H9 (cell line): ENCODE measurements at regions not wholly inside any gene's neighbourhood (a gene's known extent, or its start where the extent isn't known, plus 50 kb on each side); places are given as distances from the start of the nearest gene placed in this dataset.

Experiments
- DNase-seq: peaks from one replicate; pipeline ENCODE4 v3.0.0-alpha.2; 2017
- H2AFZ ChIP-seq: one replicate; pipeline ENCODE4 v1.6.1; 2013; ENCODE audit warnings: mild to moderate bottlenecking, low read length, control low read depth, moderate library complexity
- H2AK5ac ChIP-seq: 2 replicates; pipeline ENCODE4 v1.6.1; 2013; ENCODE audit warnings: low read length, control low read depth, mixed read lengths; ENCODE audit not compliant: insufficient read length
- H2BK120ac ChIP-seq: one replicate; pipeline ENCODE4 v1.6.1; 2013; ENCODE audit warnings: low read depth, mild to moderate bottlenecking, low read length, control low read depth, inconsistent platforms; ENCODE audit not compliant: poor library complexity, severe bottlenecking
- H2BK12ac ChIP-seq: 2 replicates; pipeline ENCODE4 v1.6.1; 2013; ENCODE audit warnings: low read length, control low read depth, mixed read lengths, low read depth; ENCODE audit not compliant: insufficient read length
- H2BK15ac ChIP-seq: 2 replicates; pipeline ENCODE4 v1.6.1; 2013; ENCODE audit warnings: low read depth, low read length, control low read depth
- H2BK20ac ChIP-seq: one replicate; pipeline ENCODE4 v1.6.1; 2013; ENCODE audit warnings: low read depth, mild to moderate bottlenecking, low read length, control low read depth, inconsistent platforms; ENCODE audit not compliant: poor library complexity, severe bottlenecking
- H2BK5ac ChIP-seq: 2 replicates; pipeline ENCODE4 v1.6.1; 2013; ENCODE audit warnings: low read length, control low read depth, mixed read lengths; ENCODE audit not compliant: insufficient read length
- H3K14ac ChIP-seq: 2 replicates; pipeline ENCODE4 v1.6.1; 2013; ENCODE audit warnings: low read length, control low read depth; ENCODE audit not compliant: insufficient read depth
- H3K18ac ChIP-seq: 2 replicates; pipeline ENCODE4 v1.6.1; 2013; ENCODE audit warnings: low read depth, mild to moderate bottlenecking, mixed read lengths, low read length, control low read depth; ENCODE audit not compliant: insufficient read length
- H3K23ac ChIP-seq: 2 replicates; pipeline ENCODE4 v1.6.1; 2013; ENCODE audit warnings: low read length, control low read depth, mixed read lengths, low read depth; ENCODE audit not compliant: insufficient read length
- H3K23me2 ChIP-seq: 2 replicates; pipeline ENCODE4 v1.6.1; 2013; ENCODE audit warnings: low read depth, mild to moderate bottlenecking, mixed read lengths, low read length, control low read depth; ENCODE audit not compliant: insufficient read length, poor library complexity, severe bottlenecking
- H3K27ac ChIP-seq: 2 replicates; pipeline ENCODE4 v1.5.1; 2013; ENCODE audit warnings: low read length, control low read depth, mixed read lengths, low read depth; ENCODE audit not compliant: insufficient read length
- H3K27me3 ChIP-seq: 2 replicates; pipeline ENCODE4 v1.6.1; 2013; ENCODE audit warnings: low read length, control low read depth, inconsistent platforms; ENCODE audit not compliant: insufficient read depth
- H3K4ac ChIP-seq: 2 replicates; pipeline ENCODE4 v1.6.1; 2013; ENCODE audit warnings: low read depth, mild to moderate bottlenecking, control low read depth, inconsistent platforms, low read length, moderate library complexity
- H3K4me1 ChIP-seq: 2 replicates; pipeline ENCODE4 v1.6.1; 2013; ENCODE audit warnings: low read length, control low read depth, inconsistent platforms; ENCODE audit not compliant: insufficient read depth
- H3K4me2 ChIP-seq: 2 replicates; pipeline ENCODE4 v1.6.1; 2013; ENCODE audit warnings: low read length, control low read depth, mixed read lengths; ENCODE audit not compliant: insufficient read length, insufficient read depth
- H3K56ac ChIP-seq: 2 replicates; pipeline ENCODE4 v1.6.1; 2013; ENCODE audit warnings: low read depth, mild to moderate bottlenecking, mixed read lengths, low read length, control low read depth; ENCODE audit not compliant: insufficient read length
- H3K79me1 ChIP-seq: 2 replicates; pipeline ENCODE4 v1.6.1; 2013; ENCODE audit warnings: low read depth, mild to moderate bottlenecking, moderate library complexity, low read length, control low read depth, inconsistent platforms; ENCODE audit not compliant: insufficient read depth, poor library complexity, severe bottlenecking
- H3K79me2 ChIP-seq: 2 replicates; pipeline ENCODE4 v1.6.1; 2013; ENCODE audit warnings: low read length, control low read depth, inconsistent platforms; ENCODE audit not compliant: insufficient read depth
- H3K9ac ChIP-seq: 2 replicates; pipeline ENCODE4 v1.6.1; 2013; ENCODE audit warnings: low read length, control low read depth, mixed read lengths; ENCODE audit not compliant: insufficient read length; ENCODE audit errors: extremely low read depth
- H3K9me3 ChIP-seq: one replicate; pipeline ENCODE4 v1.6.1; 2013; ENCODE audit warnings: low read depth, low read length, inconsistent platforms; ENCODE audit not compliant: control insufficient read depth
- H3T11ph ChIP-seq: one replicate; pipeline ENCODE4 v1.6.1; 2013; ENCODE audit warnings: mild to moderate bottlenecking, low read length, control low read depth, inconsistent platforms
- H4K20me1 ChIP-seq: one replicate; pipeline ENCODE4 v1.6.1; 2013; ENCODE audit not compliant: control insufficient read depth, insufficient read length, insufficient read depth
- H4K5ac ChIP-seq: 2 replicates; pipeline ENCODE4 v1.6.1; 2013; ENCODE audit warnings: low read depth, mild to moderate bottlenecking, mixed read lengths, low read length, control low read depth; ENCODE audit not compliant: insufficient read length
- H4K8ac ChIP-seq: replicated peaks from 2 replicates; pipeline ENCODE4 v1.6.1; 2013; ENCODE audit warnings: low read length, control low read depth, mixed read lengths, low read depth; ENCODE audit not compliant: insufficient read length
- H4K91ac ChIP-seq: 2 replicates; pipeline ENCODE4 v1.6.1; 2013; ENCODE audit warnings: low read depth, mild to moderate bottlenecking, moderate library complexity, mixed read lengths, low read length, control low read depth; ENCODE audit not compliant: insufficient read length
- H3K27ac Mint-ChIP-seq, 3 experiments: 2 replicates in 2 of 3; 3 replicates in 1 of 3; pipeline ENCODE4 v1.8.0; 2020 to 2021; ENCODE audit warnings: mixed read lengths in 3 of 3, mild to moderate bottlenecking in 1 of 3, moderate library complexity in 1 of 3
- H3K27me3 Mint-ChIP-seq: 2 replicates; pipeline ENCODE4 v1.8.0; 2021; ENCODE audit warnings: low read depth, mild to moderate bottlenecking, moderate library complexity, mixed read lengths
- H3K36me3 Mint-ChIP-seq, 3 experiments: 2 replicates in 2 of 3; 3 replicates in 1 of 3; pipeline ENCODE4 v1.8.0; 2020 to 2021; ENCODE audit warnings: low read depth in 3 of 3, mixed read lengths in 3 of 3; ENCODE audit not compliant: insufficient read depth in 1 of 3
- H3K4me1 Mint-ChIP-seq, 2 experiments: 2 replicates each; pipeline ENCODE4 v1.8.0; 2020; ENCODE audit warnings: mixed read lengths in 2 of 2
- H3K4me3 Mint-ChIP-seq, 2 experiments: 2 replicates in 1 of 2; 3 replicates in 1 of 2; pipeline ENCODE4 v1.8.0; 2020 to 2021; ENCODE audit warnings: mild to moderate bottlenecking in 2 of 2, mixed read lengths in 2 of 2, moderate library complexity in 1 of 2
- H3K9me3 Mint-ChIP-seq, 2 experiments: 2 replicates in 1 of 2; 3 replicates in 1 of 2; pipeline ENCODE4 v1.8.0; 2020; ENCODE audit warnings: mild to moderate bottlenecking in 2 of 2, mixed read lengths in 2 of 2, moderate library complexity in 1 of 2
- CTCF ChIP-seq: fragments of 200-600 bp; sonication (generic); conservative IDR thresholded peaks from 3 replicates; pipeline ENCODE4 v1.8.0; 2021; ENCODE audit warnings: antibody characterized with exemption, mild to moderate bottlenecking
- WGBS: extraction: QIAGEN DNeasy Blood & Tissue Kit; methylation state at CpG from one replicate; pipeline ENCODE4 v1.1.7; 2013; ENCODE audit warnings: missing lambda C conversion rate, low lambda C conversion rate, mixed read lengths; ENCODE audit not compliant: insufficient read length; ENCODE audit errors: extremely low coverage; 5-methylcytosine and 5-hydroxymethylcytosine counted together

GRCh38 chr1:221031458-221032203, 152.4 kb downstream of the HLX start:
- no peaks in the 10 kb centered on the region; the same call in 1 of the 2 replicates for H3K27me3 Mint-ChIP-seq
- Histone ChIP-seq H2AK5ac (no peak overlapping the region), H3K18ac (no peak overlapping the region), H4K91ac (no peak overlapping the region), H2BK12ac (no peak overlapping the region), H3K23me2 (no peaks in the 10 kb centered on the region), H3K9me3 (no peaks in the 10 kb centered on the region), H3K27ac (no peak overlapping the region), H3K79me2 (no peaks in the 10 kb centered on the region), H4K20me1 (no peaks in the 10 kb centered on the region), H3K14ac (no peak overlapping the region), H2BK15ac (no peak overlapping the region), H3K9ac (no peak overlapping the region), H3K4me2 (no peak overlapping the region), H3K23ac (no peak overlapping the region), H3K27me3 (no peaks in the 10 kb centered on the region), H4K8ac (no peak overlapping the region), H2BK5ac (no peak overlapping the region), H3K4ac (no peak overlapping the region), H3K79me1 (no peaks in the 10 kb centered on the region), H2BK20ac (no peak overlapping the region), H2BK120ac (no peak overlapping the region), H4K5ac (no peak overlapping the region), H3K4me1 (no peaks in the 10 kb centered on the region; the same call in 1 of the 2 replicates), H2AFZ (no peak overlapping the region), H3T11ph (no peak overlapping the region), H3K56ac (no peak overlapping the region)
- peaks cover 0 to 6% of the 10 kb centered on the region in 2 experiments; a peak in 3 of 4 replicates for H3K4me1 Mint-ChIP-seq
- no peaks in the 10 kb centered on the region for H3K9me3 Mint-ChIP-seq
- WGBS = no CpG with 5 or more reads among the region's 3 CpGs
- no peak for TF ChIP-seq CTCF
- H3K4me3 Mint-ChIP-seq = no peak overlapping the region
- H3K27ac Mint-ChIP-seq = no peak overlapping the region
- no peak for DNase-seq
- H3K36me3 Mint-ChIP-seq = no peaks in the 10 kb centered on the region
